Osteoblast (primary cell): ENCODE measurements at regions not wholly inside any gene's neighbourhood (a gene's known extent, or its start where the extent isn't known, plus 50 kb on each side); places are given as distances from the start of the nearest gene placed in this dataset.

ENCODE experiments used
- DNase-seq: peaks from one replicate; pipeline ENCODE4 v3.0.0; 2011; ENCODE audit warnings: low spot score, mixed read lengths; ENCODE audit not compliant: insufficient read length; ENCODE audit errors: missing footprints
- H2AFZ ChIP-seq: 2 replicates; pipeline ENCODE4 v1.6.0; 2011; ENCODE audit warnings: mild to moderate bottlenecking, low read length
- H3K27ac ChIP-seq: 2 replicates; pipeline ENCODE4 v1.5.1; 2011; ENCODE audit warnings: mild to moderate bottlenecking, low read depth, low read length, moderate library complexity
- H3K27me3 ChIP-seq: 2 replicates; pipeline ENCODE4 v1.6.0; 2012; ENCODE audit warnings: mild to moderate bottlenecking, control low read depth, inconsistent platforms, low read length, moderate library complexity; ENCODE audit not compliant: insufficient read depth
- H3K36me3 ChIP-seq: 2 replicates; pipeline ENCODE4 v1.5.1; 2011; ENCODE audit warnings: mild to moderate bottlenecking, low read length, control low read depth, moderate library complexity; ENCODE audit not compliant: insufficient read depth
- H3K4me1 ChIP-seq: 2 replicates; pipeline ENCODE4 v1.5.1; 2011; ENCODE audit warnings: mild to moderate bottlenecking, low read length, control low read depth, moderate library complexity; ENCODE audit not compliant: insufficient read depth
- H3K4me2 ChIP-seq: 2 replicates; pipeline ENCODE4 v1.6.0; 2011; ENCODE audit warnings: mild to moderate bottlenecking, low read length; ENCODE audit not compliant: insufficient read depth
- H3K4me3 ChIP-seq: fragments of 200-600 bp; sonication (generic); 3 replicates; pipeline ENCODE4 v1.5.1; 2012; ENCODE audit warnings: mild to moderate bottlenecking, low read length, inconsistent platforms; ENCODE audit not compliant: insufficient read depth
- H3K79me2 ChIP-seq: 2 replicates; pipeline ENCODE4 v1.6.0; 2012; ENCODE audit warnings: mild to moderate bottlenecking, low read length, control low read depth, inconsistent platforms; ENCODE audit not compliant: insufficient read depth
- H3K9me3 ChIP-seq: 2 replicates; pipeline ENCODE4 v1.5.1; 2011; ENCODE audit warnings: low read depth, low read length, control low read depth
- H4K20me1 ChIP-seq: 2 replicates; pipeline ENCODE4 v1.6.0; 2012; ENCODE audit warnings: mild to moderate bottlenecking, low read length, control low read depth; ENCODE audit not compliant: insufficient read depth
- TF ChIP-seq, protein P1 (sequence below): IDR thresholded peaks from 2 replicates; pipeline ENCODE4 v1.5.1; 2011; ENCODE audit warnings: mild to moderate bottlenecking, low read depth, low read length, moderate library complexity; ENCODE audit errors: extremely low read depth

DNA sequence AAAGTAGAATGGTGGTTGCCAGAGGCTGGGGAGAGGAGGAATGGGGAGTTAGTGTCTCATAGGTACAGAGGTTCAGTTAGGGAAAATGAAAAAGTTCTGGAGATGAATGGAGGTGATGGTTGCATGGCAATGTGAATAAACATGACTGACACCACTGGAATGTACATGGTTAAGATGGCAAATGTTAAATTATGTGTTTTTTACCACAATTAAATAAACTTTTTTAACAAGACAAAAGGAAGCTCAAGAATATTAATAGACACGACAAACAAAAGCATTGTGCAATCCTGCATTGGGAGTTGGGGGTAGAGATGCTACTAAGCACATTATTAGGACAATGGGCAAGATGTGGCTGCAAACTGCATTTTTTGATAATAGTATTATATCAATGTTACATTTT is 147.7 kb downstream of the TWIST2 start:
- no peak for DNase-seq
- Histone ChIP-seq H3K79me2 (no peaks in the 10 kb centered on the region), H3K9me3 (no peaks in the 10 kb centered on the region), H3K4me3 (no peak overlapping the region), H2AFZ (no peak overlapping the region), H3K4me1 (no peaks in the 10 kb centered on the region), H3K27ac (no peak overlapping the region), H3K4me2 (no peak overlapping the region), H3K36me3 (no peaks in the 10 kb centered on the region), H3K27me3 (peaks cover 5% of the 10 kb centered on the region), H4K20me1 (no peaks in the 10 kb centered on the region)
- TF ChIP-seq, protein P1, sequence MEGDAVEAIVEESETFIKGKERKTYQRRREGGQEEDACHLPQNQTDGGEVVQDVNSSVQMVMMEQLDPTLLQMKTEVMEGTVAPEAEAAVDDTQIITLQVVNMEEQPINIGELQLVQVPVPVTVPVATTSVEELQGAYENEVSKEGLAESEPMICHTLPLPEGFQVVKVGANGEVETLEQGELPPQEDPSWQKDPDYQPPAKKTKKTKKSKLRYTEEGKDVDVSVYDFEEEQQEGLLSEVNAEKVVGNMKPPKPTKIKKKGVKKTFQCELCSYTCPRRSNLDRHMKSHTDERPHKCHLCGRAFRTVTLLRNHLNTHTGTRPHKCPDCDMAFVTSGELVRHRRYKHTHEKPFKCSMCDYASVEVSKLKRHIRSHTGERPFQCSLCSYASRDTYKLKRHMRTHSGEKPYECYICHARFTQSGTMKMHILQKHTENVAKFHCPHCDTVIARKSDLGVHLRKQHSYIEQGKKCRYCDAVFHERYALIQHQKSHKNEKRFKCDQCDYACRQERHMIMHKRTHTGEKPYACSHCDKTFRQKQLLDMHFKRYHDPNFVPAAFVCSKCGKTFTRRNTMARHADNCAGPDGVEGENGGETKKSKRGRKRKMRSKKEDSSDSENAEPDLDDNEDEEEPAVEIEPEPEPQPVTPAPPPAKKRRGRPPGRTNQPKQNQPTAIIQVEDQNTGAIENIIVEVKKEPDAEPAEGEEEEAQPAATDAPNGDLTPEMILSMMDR = no peak

GRCh38 chr2:238996331-238997136 is 148.6 kb downstream of the TWIST2 start:
- DNase-seq = no peak
- H3K9me3 ChIP-seq = no peaks in the 10 kb centered on the region
- no peak overlapping the region for H2AFZ ChIP-seq
- H3K79me2 ChIP-seq = no peaks in the 10 kb centered on the region
- H3K4me1 ChIP-seq = no peaks in the 10 kb centered on the region
- H3K4me3 ChIP-seq = no peak overlapping the region
- no peak overlapping the region for H3K27ac ChIP-seq
- no peaks in the 10 kb centered on the region for H4K20me1 ChIP-seq
- TF ChIP-seq, protein P1 = no peak
- H3K4me2 ChIP-seq = no peak overlapping the region
- peaks cover 3% of the 10 kb centered on the region for H3K27me3 ChIP-seq
- H3K36me3 ChIP-seq = no peaks in the 10 kb centered on the region

DNA sequence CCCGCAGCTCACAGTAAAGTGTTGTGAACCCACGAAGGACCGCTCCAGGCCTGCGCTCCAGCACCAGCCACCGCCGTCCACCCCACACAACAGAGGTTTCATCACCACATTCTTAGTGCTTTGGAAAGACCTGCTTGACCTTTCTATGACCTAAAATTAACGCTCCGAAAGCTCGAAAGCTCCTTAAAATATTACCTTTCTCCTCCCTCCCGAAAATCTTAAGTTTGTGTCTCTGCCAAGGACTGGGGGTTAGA is 149.2 kb downstream of the TWIST2 start:
- Histone ChIP-seq H3K27me3 (no peaks in the 10 kb centered on the region), H3K79me2 (no peaks in the 10 kb centered on the region), H3K4me3 (no peak overlapping the region), H3K9me3 (no peaks in the 10 kb centered on the region), H3K36me3 (no peaks in the 10 kb centered on the region), H2AFZ (no peak overlapping the region), H3K4me1 (no peaks in the 10 kb centered on the region), H3K4me2 (no peak overlapping the region), H4K20me1 (no peaks in the 10 kb centered on the region), H3K27ac (no peak overlapping the region)
- TF ChIP-seq, protein P1 = no peak
- no peak for DNase-seq

DNA sequence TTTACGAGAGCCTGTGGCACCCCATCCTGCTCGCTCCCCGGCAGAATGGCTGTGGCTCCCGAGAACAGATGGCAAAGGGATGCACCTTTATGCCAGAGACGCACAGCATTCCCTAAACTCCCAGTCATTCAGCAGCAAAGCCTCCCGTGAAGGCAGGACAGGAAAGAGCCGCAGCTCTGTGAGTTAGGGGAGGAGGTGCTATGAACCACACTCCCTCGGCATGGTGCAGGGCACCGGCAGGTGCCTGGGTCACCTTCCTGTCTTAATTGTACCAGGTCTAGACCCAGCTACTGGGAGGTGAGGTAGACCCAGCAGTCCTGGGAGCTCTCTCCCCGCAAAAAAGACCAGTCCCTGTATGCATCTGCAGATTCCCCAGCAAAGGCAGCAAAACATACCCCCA is 149.8 kb downstream of the TWIST2 start:
- H3K27me3 ChIP-seq = no peaks in the 10 kb centered on the region
- H2AFZ ChIP-seq = no peak overlapping the region
- no peaks in the 10 kb centered on the region for H3K9me3 ChIP-seq
- H3K27ac ChIP-seq = no peak overlapping the region
- H4K20me1 ChIP-seq = no peaks in the 10 kb centered on the region
- peaks cover 2% of the 10 kb centered on the region for H3K4me1 ChIP-seq
- TF ChIP-seq, protein P1 = no peak
- no peak overlapping the region for H3K4me3 ChIP-seq
- no peak for DNase-seq
- no peaks in the 10 kb centered on the region for H3K36me3 ChIP-seq
- H3K4me2 ChIP-seq = no peak overlapping the region
- H3K79me2 ChIP-seq = no peaks in the 10 kb centered on the region
